GM21526 (cell line): ENCODE measurements at regions not wholly inside any gene's neighbourhood (a gene's known extent, or its start where the extent isn't known, plus 50 kb on each side); places are given as distances from the start of the nearest gene placed in this dataset.

ENCODE experiments used
- ATAC-seq: cut with Tn5 transposase; IDR thresholded peaks from one replicate; pipeline ENCODE4 v1.9.1; 2021; ENCODE audit warnings: moderate library complexity; ENCODE audit not compliant: unreplicated experiment, low FRiP score

- ATAC-seq = no peak
Measured at GRCh38 chr3:148197061-148197460, 500.6 kb upstream of the AGTR1 start.

GRCh38 chr3:148202386-148202785, 495.3 kb upstream of the AGTR1 start:
- ATAC-seq = no peak

- ATAC-seq = no peak
Measured at GRCh38 chr3:148203297-148204010, 494.2 kb upstream of the AGTR1 start.

- no peak for ATAC-seq
Measured at GRCh38 chr3:148204131-148204530, 493.6 kb upstream of the AGTR1 start.

- no peak for ATAC-seq
Measured at GRCh38 chr3:148205977-148206376, 491.7 kb upstream of the AGTR1 start.

- ATAC-seq = no peak
Measured at GRCh38 chr3:148206446-148206845, 491.3 kb upstream of the AGTR1 start.

- no peak for ATAC-seq
Measured at GRCh38 chr3:148208975-148209374, 488.7 kb upstream of the AGTR1 start.

GRCh38 chr3:148211725-148212124, 486.0 kb upstream of the AGTR1 start:
- ATAC-seq = no peak

GRCh38 chr3:148214705-148215104, 483.0 kb upstream of the AGTR1 start:
- ATAC-seq = no peak

- ATAC-seq = no peak
Measured at GRCh38 chr3:148217317-148217716, 480.4 kb upstream of the AGTR1 start.

- no peak for ATAC-seq
Measured at GRCh38 chr3:148218222-148218621, 479.5 kb upstream of the AGTR1 start.

- no peak for ATAC-seq
Measured at GRCh38 chr3:148219999-148220398, 477.7 kb upstream of the AGTR1 start.

GRCh38 chr3:148221303-148221702, 476.4 kb upstream of the AGTR1 start:
- no peak for ATAC-seq

- ATAC-seq = no peak
Measured at GRCh38 chr3:148223266-148223665, 474.4 kb upstream of the AGTR1 start.

- no peak for ATAC-seq
Measured at GRCh38 chr3:148226246-148226645, 471.5 kb upstream of the AGTR1 start.

- ATAC-seq = no peak
Measured at GRCh38 chr3:148227534-148227933, 470.2 kb upstream of the AGTR1 start.

- ATAC-seq = peak; percentile 78
Measured at GRCh38 chr3:148229107-148229506, 468.6 kb upstream of the AGTR1 start.

GRCh38 chr3:148230473-148230872, 467.2 kb upstream of the AGTR1 start:
- no peak for ATAC-seq

GRCh38 chr3:148232389-148232788, 465.3 kb upstream of the AGTR1 start:
- ATAC-seq = no peak

- ATAC-seq = no peak
Measured at GRCh38 chr3:148233403-148233802, 464.3 kb upstream of the AGTR1 start.

GRCh38 chr3:148234536-148234935, 463.2 kb upstream of the AGTR1 start:
- no peak for ATAC-seq

- ATAC-seq = no peak
Measured at GRCh38 chr3:148235566-148235965, 462.1 kb upstream of the AGTR1 start.

- no peak for ATAC-seq
Measured at GRCh38 chr3:148238421-148238821, 459.3 kb upstream of the AGTR1 start.
